ENCODE measurements at regions not wholly inside any gene's neighbourhood (a gene's known extent, or its start where the extent isn't known, plus 50 kb on each side); places are given as distances from the start of the nearest gene placed in this dataset.

DNA sequence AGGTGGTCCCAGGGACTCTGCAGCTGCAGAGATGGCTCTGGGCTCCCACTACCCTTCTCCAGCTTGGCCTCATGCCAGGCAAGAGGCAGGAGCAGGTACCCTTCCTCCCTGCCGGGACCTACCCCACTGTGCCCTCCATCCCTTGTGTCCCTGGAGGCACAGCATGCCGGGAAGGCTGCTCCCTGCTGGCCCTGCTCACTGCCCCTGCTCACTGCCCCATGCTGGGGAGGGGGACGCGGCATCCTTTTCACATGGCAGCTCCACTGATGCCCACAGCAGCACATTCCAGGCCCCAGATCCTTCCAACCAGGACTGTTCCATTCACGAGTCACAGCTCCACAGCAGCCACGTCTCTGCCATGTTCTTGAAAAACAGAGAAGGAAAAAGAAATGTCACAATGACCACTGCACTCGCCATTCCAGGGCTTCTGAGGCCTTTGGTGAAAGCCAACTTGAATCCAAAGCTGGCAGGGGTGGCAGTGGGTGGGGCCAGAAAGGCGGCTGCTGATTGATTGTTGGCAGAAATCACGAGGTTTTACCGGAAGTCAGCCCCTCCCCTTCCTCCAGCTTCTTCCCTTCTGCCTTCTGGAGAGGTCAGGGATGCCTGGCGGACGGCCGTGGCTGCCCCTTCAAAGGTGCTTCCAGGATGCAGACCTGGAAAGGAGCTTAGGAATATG, 268.0 kb downstream of the CYP26B1 start:
- DNase-seq (ENCODE audit: insufficient read length) (no peak), FAIRE-seq (no peak)

GRCh38 chr2:71878626-71879508, 268.8 kb downstream of the CYP26B1 start:
- FAIRE-seq = no peak
- TF ChIP-seq POLR2A (IDR thresholded peaks at IDR 0.05; ENCODE audit: low read depth, low read length) (no peak), POLR2AphosphoS5 (IDR thresholded peaks at IDR 0.05; ENCODE audit: low read depth, low read length) (no peak), TAF1 (IDR thresholded peaks at IDR 0.05; ENCODE audit: borderline replicate concordance, low read depth, low read length) (no peak)
- no peak for DNase-seq (ENCODE audit: insufficient read length)

More for the DNA sequence above, 268.0 kb downstream of the CYP26B1 start:
- TF ChIP-seq POLR2A (IDR thresholded peaks at IDR 0.05; ENCODE audit: low read depth, low read length) = no peak
- no peak for TF ChIP-seq POLR2AphosphoS5 (IDR thresholded peaks at IDR 0.05; ENCODE audit: low read depth, low read length)
- no peak for TF ChIP-seq TAF1 (IDR thresholded peaks at IDR 0.05; ENCODE audit: borderline replicate concordance, low read depth, low read length)

GRCh38 chr2:71877636-71878035, 270.0 kb downstream of the CYP26B1 start:
- FAIRE-seq (no peak), DNase-seq (ENCODE audit: insufficient read length) (no peak)
- TF ChIP-seq TAF1 (IDR thresholded peaks at IDR 0.05; ENCODE audit: borderline replicate concordance, low read depth, low read length) = no peak
- TF ChIP-seq POLR2A (IDR thresholded peaks at IDR 0.05; ENCODE audit: low read depth, low read length) = no peak
- no peak for TF ChIP-seq POLR2AphosphoS5 (IDR thresholded peaks at IDR 0.05; ENCODE audit: low read depth, low read length)

DNA sequence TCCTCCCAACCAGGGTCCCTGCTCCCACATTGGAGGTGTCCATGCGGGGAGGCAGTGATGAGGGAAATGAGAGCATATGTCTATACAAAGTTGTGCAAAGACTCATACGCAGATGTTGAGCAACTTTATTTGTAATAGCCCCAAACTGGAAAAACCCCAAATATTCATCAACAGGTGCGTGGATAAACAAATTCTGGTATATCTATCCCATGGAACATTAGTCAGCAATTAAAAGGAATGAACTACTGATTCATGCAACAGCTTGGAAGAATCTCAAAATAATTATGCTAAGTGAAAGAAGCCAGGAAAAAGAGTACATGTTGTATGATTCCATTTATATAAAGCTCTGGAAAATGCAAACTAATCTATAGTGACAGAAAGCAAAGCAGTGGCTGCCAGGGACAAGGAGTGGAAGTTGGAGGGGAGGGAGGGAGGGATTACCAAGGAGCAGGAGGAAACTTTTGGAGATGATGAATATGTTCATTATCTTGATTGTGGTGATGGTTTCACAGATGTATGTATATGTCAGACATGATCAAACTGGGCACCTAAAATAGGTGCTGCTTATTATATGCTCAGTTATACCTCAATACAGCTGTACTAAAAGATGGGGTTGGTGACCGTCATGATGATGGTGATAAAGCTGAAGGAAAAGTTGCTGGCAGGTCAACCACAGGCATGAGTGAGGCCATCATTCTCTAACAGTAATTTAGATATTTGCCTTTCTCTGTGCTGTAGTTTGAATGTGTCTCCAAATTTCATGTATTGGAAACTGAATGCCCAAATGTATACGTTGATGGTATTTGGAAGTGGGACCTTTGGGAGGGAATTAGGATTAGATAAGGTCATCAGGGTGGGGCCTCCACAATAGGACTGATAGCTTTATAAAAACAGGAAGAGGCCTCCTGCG, 270.9 kb downstream of the CYP26B1 start:
- DNase-seq (ENCODE audit: insufficient read length) = no peak
- TF ChIP-seq POLR2AphosphoS5 (IDR thresholded peaks at IDR 0.05; ENCODE audit: low read depth, low read length) (no peak), POLR2A (IDR thresholded peaks at IDR 0.05; ENCODE audit: low read depth, low read length) (no peak), TAF1 (IDR thresholded peaks at IDR 0.05; ENCODE audit: borderline replicate concordance, low read depth, low read length) (no peak)
- no peak for FAIRE-seq

- no peak for TF ChIP-seq POLR2A (IDR thresholded peaks at IDR 0.05; ENCODE audit: low read depth, low read length)
- TF ChIP-seq POLR2AphosphoS5 (IDR thresholded peaks at IDR 0.05; ENCODE audit: low read depth, low read length) = no peak
- no peak for TF ChIP-seq TAF1 (IDR thresholded peaks at IDR 0.05; ENCODE audit: borderline replicate concordance, low read depth, low read length)
- FAIRE-seq = no peak
- no peak for DNase-seq (ENCODE audit: insufficient read length)
These were observed 275.1 kb downstream of the CYP26B1 start for GRCh38 chr2:71872466-71873051.

GRCh38 chr2:71865391-71865965, 282.2 kb downstream of the CYP26B1 start:
- FAIRE-seq (no peak), DNase-seq (ENCODE audit: insufficient read length) (no peak)
- no peak for TF ChIP-seq TAF1 (IDR thresholded peaks at IDR 0.05; ENCODE audit: borderline replicate concordance, low read depth, low read length)

DNA sequence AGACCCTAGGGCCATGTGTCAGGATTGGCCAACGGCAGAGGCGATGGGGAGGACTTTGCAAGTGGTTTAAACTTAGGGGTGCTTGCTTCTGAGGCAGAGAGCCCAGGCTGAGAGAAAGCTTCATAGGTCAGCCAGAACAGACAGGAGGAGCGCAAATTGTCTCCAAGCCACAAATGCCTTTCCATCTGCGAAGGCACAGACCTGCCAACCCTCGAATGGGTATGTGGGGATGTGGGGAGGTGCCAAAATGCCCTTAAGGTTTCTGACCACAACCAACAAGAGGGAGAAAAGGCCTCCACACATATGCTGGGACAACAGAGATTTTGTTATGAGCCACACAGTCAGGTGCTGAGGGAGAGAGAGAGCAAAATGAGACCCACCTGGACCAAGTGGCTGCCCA, 283.6 kb downstream of the CYP26B1 start:
- TF ChIP-seq TAF1 (IDR thresholded peaks at IDR 0.05; ENCODE audit: borderline replicate concordance, low read depth, low read length) (no peak), POLR2A (IDR thresholded peaks at IDR 0.05; ENCODE audit: low read depth, low read length) (no peak), POLR2AphosphoS5 (IDR thresholded peaks at IDR 0.05; ENCODE audit: low read depth, low read length) (no peak)
- DNase-seq (ENCODE audit: insufficient read length) (no peak), FAIRE-seq (no peak)

DNA sequence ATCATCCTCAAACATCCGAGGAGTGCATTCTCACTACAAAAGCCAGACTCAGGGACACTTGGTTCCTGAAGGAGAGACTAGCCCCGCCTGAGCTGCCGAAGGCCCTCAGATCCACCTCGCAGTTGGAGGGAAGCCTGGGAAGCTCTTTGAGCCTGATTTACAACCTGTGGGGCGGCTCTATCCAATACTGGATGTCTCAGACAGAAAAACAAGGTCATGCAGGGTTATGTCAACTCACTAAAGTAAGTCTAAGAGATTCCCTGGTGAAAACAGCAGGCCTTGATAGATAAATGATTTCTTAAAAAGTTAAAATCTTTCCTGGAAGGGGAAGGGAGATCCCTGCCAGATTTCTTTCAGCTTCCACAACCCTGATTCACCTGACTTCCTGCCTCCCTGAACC, 284.3 kb downstream of the CYP26B1 start:
- FAIRE-seq (no peak), DNase-seq (ENCODE audit: insufficient read length) (no peak)
- TF ChIP-seq TAF1 (IDR thresholded peaks at IDR 0.05; ENCODE audit: borderline replicate concordance, low read depth, low read length) (no peak), POLR2AphosphoS5 (IDR thresholded peaks at IDR 0.05; ENCODE audit: low read depth, low read length) (no peak), POLR2A (IDR thresholded peaks at IDR 0.05; ENCODE audit: low read depth, low read length) (no peak)

- DNase-seq (ENCODE audit: insufficient read length) = no peak
- FAIRE-seq = no peak
- TF ChIP-seq POLR2AphosphoS5 (IDR thresholded peaks at IDR 0.05; ENCODE audit: low read depth, low read length) (no peak), TAF1 (IDR thresholded peaks at IDR 0.05; ENCODE audit: borderline replicate concordance, low read depth, low read length) (no peak), POLR2A (IDR thresholded peaks at IDR 0.05; ENCODE audit: low read depth, low read length) (no peak)
These were observed 284.7 kb downstream of the CYP26B1 start for GRCh38 chr2:71862921-71863320.

DNA sequence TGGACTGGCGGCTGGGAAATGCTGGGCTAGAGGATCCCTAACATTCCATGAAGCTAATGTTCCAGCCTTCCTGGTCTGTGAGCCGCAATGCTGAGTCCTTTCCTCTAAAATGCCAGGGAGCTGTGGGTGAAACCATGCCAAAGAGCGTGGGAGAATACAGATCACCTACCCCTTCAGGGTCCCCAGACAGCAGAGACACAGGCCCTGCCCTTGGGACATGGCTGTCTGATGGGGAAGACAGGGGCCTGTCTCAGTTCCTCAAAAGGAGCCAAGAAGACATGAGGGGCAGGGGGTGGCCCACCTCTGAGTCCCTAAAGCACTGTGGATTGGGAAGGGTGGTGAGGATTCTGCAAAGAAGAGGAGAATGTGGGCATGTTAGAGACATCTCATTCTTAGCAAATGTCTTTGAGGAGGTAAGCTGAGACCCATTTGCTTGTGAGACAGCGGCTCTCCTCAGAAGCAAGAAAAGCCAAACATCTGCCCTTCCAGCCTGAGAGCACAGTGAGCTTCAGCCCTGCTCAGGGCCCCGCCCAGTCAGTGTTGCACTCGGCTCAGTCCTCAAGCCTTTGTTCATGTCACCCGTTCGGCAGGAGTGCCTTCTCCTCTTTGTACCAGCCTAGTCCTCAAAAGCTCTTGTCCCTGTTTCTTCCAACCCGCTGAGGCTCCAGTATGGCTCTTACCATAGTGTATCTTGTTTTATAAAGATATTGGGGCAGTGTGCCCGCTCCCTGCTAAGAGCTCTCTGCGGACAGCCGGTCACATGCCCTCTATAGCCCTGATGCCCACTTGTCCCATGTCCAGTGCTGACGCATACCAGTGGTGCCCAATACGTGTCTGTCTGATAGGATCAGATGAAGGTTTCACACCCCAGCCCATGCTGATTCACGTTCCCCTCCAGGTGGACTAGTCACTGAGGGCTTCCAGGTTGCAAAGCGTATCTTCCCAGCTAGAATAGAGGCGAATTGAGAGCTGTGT, 286.2 kb downstream of the CYP26B1 start:
- TF ChIP-seq POLR2AphosphoS5 (IDR thresholded peaks at IDR 0.05; ENCODE audit: low read depth, low read length) (no peak), TAF1 (IDR thresholded peaks at IDR 0.05; ENCODE audit: borderline replicate concordance, low read depth, low read length) (no peak), POLR2A (IDR thresholded peaks at IDR 0.05; ENCODE audit: low read depth, low read length) (no peak)
- FAIRE-seq (no peak), DNase-seq (ENCODE audit: insufficient read length) (no peak)
